ENCODE measurements at regions not wholly inside any gene's neighbourhood (a gene's known extent, or its start where the extent isn't known, plus 50 kb on each side); places are given as distances from the start of the nearest gene placed in this dataset.
"Not testable (repeated sequence)": the region's sequence is repeated elsewhere in the genome, so short reads cannot be mapped to it uniquely, and the experiment has no call there.

DNA sequence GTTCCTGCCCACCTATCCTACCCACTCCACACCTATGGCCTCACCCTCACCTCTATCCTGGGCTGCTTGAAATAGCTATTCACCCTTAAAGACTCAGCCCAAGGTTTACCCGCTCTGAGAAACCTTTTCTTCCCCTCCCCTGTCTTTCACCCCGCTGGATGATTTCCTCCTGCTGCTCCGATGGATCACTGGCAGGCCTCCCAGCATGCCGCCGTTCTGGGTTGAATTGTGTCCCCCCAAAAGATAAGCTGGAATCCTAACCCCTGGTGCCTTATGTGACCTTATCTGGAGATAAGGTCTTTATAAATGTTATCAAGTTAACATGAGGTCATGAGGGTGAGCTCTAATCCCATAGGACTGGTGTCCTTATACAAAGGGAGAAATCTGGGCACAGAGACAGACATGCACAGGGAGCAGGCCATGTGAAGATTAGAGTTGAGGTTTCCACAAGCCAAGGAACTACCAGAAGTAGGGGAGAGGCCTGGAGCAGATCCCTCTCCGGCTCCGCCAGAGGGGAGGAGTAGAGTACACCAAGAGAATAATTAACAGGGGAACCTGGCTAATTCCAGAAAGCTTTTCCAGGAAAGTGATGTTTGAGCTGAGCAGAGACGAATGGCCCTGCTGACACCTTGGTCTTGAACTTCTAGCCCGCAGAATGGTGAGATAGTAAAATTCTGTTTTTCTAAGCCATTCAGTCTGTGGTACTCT lies 110.0 kb upstream of the SERBP1 start:
- Mint-ChIP-seq H3K27ac (no peak overlapping the region), H3K27me3 (ENCODE audit: low read depth) (no peaks in the 10 kb centered on the region), H3K9me3 (no peaks in the 10 kb centered on the region), H3K4me1 (ENCODE audit: low read depth) (no peaks in the 10 kb centered on the region), H3K36me3 (ENCODE audit: low read depth) (no peaks in the 10 kb centered on the region), H3K4me3 (no peak overlapping the region)

DNA sequence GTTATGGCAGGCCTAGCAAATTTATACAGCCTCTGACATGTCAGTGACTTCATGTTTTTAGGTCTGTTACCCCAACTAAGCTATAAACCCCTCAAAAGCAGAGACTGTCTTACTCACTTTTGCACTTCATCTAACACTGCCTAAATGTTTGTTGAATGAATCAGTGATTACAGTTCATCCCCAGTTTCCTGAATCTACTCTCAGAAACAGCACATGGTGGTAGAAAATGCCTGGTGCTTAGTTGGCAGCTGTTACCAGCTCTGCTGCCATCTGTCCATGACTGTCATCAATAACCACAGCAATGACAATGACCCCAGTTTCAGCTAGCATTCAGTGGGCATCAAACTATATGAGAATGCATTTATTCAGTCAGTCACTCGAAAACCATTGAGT lies 110.5 kb upstream of the SERBP1 start:
- peaks cover 4% of the 10 kb centered on the region for H3K27me3 Mint-ChIP-seq (ENCODE audit: low read depth)
- no peaks in the 10 kb centered on the region for H3K36me3 Mint-ChIP-seq (ENCODE audit: low read depth)
- no peak overlapping the region for H3K4me3 Mint-ChIP-seq
- H3K4me1 Mint-ChIP-seq (ENCODE audit: low read depth): no peaks in the 10 kb centered on the region
- no peak overlapping the region for H3K27ac Mint-ChIP-seq
- no peaks in the 10 kb centered on the region for H3K9me3 Mint-ChIP-seq

DNA sequence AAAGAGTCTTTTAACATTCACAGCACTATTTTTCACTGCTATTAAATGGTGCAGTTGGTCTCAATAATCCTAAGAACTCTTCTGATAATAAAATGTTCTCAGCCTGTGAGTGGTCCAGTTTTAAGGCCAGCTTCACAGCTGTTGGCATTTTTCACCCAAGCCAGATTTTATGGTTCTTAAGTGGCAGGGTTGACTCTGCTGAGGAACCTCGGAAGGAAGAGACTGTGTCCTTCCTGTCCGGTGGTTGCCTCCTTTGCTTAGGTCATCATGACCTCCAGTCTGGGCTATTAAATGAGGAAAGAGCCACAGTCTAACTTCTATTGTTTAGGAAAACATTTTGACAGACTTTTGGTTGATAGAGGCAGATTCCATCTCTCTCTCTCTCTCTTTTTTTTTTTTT lies 112.5 kb upstream of the SERBP1 start:
- H3K4me3 Mint-ChIP-seq: no peak overlapping the region

DNA sequence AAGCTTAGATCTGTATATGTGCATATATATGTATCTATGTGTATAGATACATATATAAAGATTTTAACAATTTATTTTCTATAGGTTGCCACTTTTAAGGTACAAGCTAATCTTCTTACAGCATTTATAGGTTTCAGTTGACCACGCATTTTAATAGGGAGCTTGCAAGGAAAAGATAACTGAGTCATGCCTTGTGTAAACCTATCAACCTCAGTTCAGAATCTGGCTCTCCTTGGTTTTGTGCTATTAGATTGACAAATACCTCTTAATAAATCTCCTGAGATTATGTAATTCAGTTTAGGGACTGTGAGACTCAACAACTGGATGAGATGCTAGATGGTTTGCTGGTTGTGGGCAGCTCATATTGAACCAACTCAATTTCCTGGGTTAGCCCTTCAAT lies 114.7 kb upstream of the SERBP1 start:
- Mint-ChIP-seq H3K4me1 (ENCODE audit: low read depth) (no peaks in the 10 kb centered on the region), H3K9me3 (no peaks in the 10 kb centered on the region), H3K27me3 (ENCODE audit: low read depth) (peaks cover 11% of the 10 kb centered on the region), H3K27ac (no peak overlapping the region), H3K36me3 (ENCODE audit: low read depth) (no peaks in the 10 kb centered on the region), H3K4me3 (no peak overlapping the region)

More for the DNA sequence above, 112.5 kb upstream of the SERBP1 start:
- no peaks in the 10 kb centered on the region for H3K4me1 Mint-ChIP-seq (ENCODE audit: low read depth)
- H3K36me3 Mint-ChIP-seq (ENCODE audit: low read depth): no peaks in the 10 kb centered on the region
- no peaks in the 10 kb centered on the region for H3K9me3 Mint-ChIP-seq
- no peak overlapping the region for H3K27ac Mint-ChIP-seq
- H3K27me3 Mint-ChIP-seq (ENCODE audit: low read depth): peaks cover 8% of the 10 kb centered on the region

DNA sequence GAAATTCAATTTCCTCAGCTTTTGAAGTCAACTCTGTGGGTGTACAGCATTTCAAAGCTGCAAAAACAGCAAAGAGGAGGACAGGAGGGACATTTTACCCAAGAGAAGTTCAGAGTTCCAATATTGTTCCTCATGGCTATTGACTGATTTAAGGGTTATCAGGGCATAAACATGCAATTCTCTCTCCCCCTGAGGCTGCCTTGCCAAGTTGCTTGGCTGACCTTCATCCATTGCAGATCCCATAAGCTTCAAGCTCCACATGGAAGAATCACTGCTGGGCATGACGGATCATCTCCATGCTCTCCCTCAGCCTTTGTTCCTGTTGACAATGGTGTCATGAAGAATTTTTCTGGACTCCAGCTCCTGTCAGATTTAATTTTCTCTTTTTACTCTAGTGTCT lies 115.2 kb upstream of the SERBP1 start:
- no peak overlapping the region for H3K27ac Mint-ChIP-seq
- no peaks in the 10 kb centered on the region for H3K9me3 Mint-ChIP-seq
- H3K4me3 Mint-ChIP-seq: no peak overlapping the region
- peaks cover 11% of the 10 kb centered on the region for H3K27me3 Mint-ChIP-seq (ENCODE audit: low read depth)
- H3K36me3 Mint-ChIP-seq (ENCODE audit: low read depth): no peaks in the 10 kb centered on the region
- H3K4me1 Mint-ChIP-seq (ENCODE audit: low read depth): no peaks in the 10 kb centered on the region

DNA sequence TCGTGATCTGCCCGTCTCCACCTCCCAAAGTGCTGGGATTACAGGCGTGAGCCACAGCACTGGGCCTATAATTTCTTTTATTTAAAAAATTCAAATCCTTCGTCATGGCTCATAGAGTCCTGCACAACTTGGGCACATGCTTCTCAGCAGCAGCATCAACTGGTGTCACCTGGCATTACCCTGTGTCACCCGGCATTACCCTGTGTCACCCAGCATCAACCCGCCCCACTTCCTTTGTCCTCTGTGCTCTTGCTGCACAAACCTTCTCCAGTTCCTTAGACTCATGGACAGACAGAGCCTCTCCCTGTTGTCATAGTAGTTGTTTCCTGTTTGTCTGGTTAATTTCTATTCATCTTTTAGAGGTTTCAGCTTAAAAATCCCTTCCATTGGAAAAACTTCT lies 121.2 kb upstream of the SERBP1 start:
- no peak overlapping the region for H3K27ac Mint-ChIP-seq
- no peaks in the 10 kb centered on the region for H3K36me3 Mint-ChIP-seq (ENCODE audit: low read depth)
- H3K4me1 Mint-ChIP-seq (ENCODE audit: low read depth): no peaks in the 10 kb centered on the region
- H3K9me3 Mint-ChIP-seq: no peaks in the 10 kb centered on the region
- H3K4me3 Mint-ChIP-seq: no peak overlapping the region
- peaks cover 4% of the 10 kb centered on the region for H3K27me3 Mint-ChIP-seq (ENCODE audit: low read depth)

DNA sequence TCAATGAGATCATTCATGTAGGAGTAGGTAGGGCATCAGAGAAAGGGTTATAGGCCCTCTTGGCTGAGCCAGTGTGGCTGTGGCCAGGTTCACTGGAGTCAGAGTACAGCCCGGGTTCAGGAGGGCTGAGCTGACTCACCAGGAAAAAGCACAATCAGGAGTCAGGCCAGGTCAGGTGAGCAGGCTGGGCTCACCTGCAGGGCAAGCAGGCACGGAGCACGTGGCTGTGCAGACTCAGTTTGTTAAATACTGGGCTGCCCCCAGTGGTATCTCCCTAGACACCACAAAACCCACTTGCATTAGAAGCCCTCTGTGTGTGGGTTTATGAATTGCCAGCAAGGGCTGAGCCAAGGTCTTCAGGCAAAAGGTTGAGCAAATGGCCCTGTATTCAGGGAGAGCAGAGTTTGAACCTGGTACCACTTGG lies 122.1 kb upstream of the SERBP1 start:
- H3K27ac Mint-ChIP-seq: no peak overlapping the region

DNA sequence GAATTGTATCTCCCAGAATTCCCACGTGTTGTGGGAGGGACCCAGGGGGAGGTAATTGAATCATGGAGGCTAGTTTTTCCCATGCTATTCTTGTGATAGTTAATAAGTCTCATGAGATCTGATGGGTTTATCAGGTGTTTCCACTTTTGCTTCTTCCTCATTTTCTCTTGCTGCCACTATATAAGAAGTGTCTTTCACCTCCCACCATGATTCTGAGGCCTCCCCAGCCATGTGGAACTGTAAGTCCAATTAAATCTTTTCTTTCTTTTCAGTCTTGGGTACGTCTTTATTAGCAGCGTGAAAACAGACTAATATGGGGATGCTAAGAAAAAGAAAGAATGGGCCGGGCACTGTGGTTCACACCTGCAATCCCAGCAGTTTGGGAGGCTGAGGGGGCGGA lies 124.0 kb upstream of the SERBP1 start:
- H3K36me3 Mint-ChIP-seq (ENCODE audit: low read depth); H3K27me3 Mint-ChIP-seq (ENCODE audit: low read depth); H3K9me3 Mint-ChIP-seq; H3K4me3 Mint-ChIP-seq; H3K27ac Mint-ChIP-seq; H3K4me1 Mint-ChIP-seq (ENCODE audit: low read depth): not testable (repeated sequence)

More for the DNA sequence above, 122.1 kb upstream of the SERBP1 start:
- Mint-ChIP-seq H3K36me3 (ENCODE audit: low read depth) (no peaks in the 10 kb centered on the region), H3K4me3 (no peak overlapping the region), H3K4me1 (ENCODE audit: low read depth) (no peaks in the 10 kb centered on the region), H3K27me3 (ENCODE audit: low read depth) (peaks cover 6% of the 10 kb centered on the region), H3K9me3 (no peaks in the 10 kb centered on the region)

DNA sequence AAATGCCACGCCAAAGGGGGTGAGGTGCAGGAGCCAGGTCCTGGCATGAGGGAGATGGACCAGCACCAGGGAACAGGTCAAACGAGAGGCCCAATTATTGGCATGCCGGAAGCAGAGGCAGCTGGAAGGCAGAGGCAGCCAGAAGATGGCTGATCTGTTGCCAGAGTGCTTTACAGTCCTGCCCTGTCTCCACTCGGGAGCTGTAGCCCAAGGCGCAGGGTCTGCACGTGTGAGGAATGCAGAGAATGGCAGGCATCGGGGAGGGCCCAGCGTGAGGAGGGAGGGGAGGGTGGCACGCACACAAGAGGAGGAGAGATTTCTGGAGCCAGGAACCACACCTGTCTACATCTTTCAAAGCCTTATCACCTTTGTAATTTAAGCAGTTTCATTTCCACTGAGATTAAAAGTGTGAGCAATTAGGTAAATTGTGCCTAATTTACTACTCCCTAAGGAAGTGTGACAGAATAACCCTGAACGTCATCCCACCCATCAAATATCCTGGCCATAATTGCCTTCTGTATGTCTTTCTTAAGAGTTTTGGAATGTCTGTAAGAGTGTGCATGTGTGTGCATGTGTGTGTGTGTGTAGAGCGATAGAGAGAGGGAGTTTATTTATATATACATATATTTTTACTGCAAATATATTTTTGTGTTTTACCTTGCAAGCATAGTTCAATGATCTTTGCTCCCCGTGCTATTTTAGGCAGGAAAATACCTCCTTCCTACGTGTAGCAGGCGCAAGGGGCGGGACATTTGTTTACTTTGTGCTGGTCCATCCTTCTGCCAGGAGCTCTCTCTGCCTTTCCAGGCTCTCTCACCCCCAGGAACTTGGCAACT lies 125.5 kb upstream of the SERBP1 start:
- no peak overlapping the region for H3K27ac Mint-ChIP-seq
- no peaks in the 10 kb centered on the region for H3K36me3 Mint-ChIP-seq (ENCODE audit: low read depth)
- no peaks in the 10 kb centered on the region for H3K4me1 Mint-ChIP-seq (ENCODE audit: low read depth)
- H3K9me3 Mint-ChIP-seq: no peaks in the 10 kb centered on the region
- no peak overlapping the region for H3K4me3 Mint-ChIP-seq
- peaks cover 8% of the 10 kb centered on the region for H3K27me3 Mint-ChIP-seq (ENCODE audit: low read depth)

DNA sequence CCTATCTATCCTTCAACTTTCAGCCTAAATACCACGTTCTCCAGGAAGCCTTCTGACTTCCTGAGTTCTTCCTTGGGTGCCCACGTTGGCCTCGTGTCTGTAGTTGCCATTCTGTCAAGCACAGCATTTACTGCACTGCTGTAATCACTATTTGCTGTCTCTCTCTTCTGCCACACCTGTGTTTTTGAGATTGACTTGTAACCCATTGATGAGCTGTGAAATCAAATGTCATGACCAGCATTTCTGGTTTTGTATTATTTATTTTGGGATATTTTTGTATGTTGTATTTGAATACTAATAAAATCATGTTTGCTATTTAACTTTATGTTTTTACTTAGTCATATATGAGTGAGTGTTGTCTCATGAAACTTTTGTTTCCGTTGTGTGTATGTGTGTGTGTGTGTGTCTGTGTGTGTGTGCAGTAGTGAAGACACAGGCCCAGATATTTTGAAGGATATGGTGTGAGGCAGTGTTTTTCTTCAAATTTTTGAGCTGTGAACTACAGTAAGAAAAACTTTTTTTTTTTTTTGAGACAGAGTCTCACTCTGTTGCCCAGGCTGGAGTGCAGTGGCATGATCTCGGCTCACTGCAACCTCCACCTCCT lies 126.2 kb upstream of the SERBP1 start:
- H3K4me1 Mint-ChIP-seq (ENCODE audit: low read depth): no peaks in the 10 kb centered on the region
- H3K27ac Mint-ChIP-seq: no peak overlapping the region
- H3K4me3 Mint-ChIP-seq: no peak overlapping the region
- H3K9me3 Mint-ChIP-seq: no peaks in the 10 kb centered on the region
- H3K36me3 Mint-ChIP-seq (ENCODE audit: low read depth): no peaks in the 10 kb centered on the region
- peaks cover 8% of the 10 kb centered on the region for H3K27me3 Mint-ChIP-seq (ENCODE audit: low read depth)

DNA sequence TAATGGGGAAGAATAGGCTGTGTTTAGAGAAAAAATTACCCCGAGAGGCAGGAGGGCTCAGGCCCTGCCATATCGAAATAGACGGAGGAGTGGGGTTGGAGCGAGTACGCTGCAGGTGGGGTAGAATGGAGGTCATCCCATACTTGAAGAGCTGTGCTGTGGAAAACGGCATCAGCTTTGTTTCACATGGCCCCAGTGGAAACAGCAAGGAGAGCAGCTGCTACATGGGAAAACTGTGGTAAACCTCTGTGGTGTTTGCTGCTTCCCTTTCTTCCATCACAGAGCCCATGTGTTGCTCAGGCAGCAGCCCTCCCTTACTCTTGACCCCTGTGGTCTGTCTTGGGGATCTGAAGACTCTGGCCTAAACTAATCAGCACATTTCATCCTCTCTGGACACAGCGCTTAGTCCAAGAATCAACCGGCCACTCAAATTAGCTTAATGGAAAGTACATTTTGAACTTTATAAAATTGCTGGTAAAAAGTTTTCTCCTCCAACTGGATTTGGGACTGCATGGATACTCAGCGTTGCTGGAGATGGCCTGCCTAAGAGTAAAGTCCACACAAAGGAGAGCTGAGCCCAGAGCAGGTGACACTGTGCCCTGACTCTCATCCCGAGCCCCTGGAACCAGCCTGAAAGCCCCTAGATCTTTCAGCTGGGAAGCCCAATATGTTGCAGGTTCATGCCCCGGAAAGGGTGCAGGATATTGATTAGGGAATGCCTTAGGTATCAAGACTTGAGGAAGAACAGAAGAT lies 127.1 kb upstream of the GADD45A start:
- no peak overlapping the region for H3K27ac Mint-ChIP-seq
- peaks cover 8% of the 10 kb centered on the region for H3K27me3 Mint-ChIP-seq (ENCODE audit: low read depth)
- no peaks in the 10 kb centered on the region for H3K9me3 Mint-ChIP-seq
- H3K4me3 Mint-ChIP-seq: no peak overlapping the region
- no peaks in the 10 kb centered on the region for H3K36me3 Mint-ChIP-seq (ENCODE audit: low read depth)
- H3K4me1 Mint-ChIP-seq (ENCODE audit: low read depth): peaks cover 2% of the 10 kb centered on the region

DNA sequence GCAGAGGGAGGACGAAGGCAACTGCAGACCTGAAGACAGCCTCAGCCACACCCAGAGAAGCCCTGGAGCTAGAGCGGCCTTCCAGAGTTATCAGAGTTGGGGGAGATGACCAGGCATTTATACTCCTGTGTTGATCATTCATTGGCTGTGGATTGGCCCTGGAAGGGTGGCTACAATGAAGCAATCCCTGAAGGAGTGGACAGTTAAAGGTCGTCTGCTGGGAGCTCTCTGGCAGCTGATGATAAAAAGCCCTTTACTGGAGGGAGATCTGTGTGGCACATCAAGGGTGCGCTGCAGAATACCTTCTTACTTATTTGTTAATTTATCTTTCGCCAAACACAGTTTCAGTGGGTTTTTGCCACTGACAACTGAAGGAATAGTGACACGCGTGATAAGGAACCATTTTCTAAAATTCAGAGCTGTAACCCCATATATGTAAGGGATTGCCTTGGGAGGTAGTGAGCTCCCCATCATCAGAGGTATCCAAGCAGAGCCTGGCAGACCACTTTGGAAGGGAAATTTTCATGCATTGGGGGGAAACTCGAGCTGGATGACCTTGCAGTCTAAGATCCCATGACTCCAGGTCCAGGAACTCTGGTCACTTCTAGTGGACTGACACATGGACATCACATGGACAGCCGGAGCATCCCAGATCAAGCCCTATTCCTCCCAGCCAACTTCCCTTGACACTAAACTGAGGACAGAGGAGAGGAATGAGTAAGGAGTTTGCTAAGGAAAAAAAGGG lies 126.4 kb upstream of the GADD45A start:
- H3K27ac Mint-ChIP-seq: no peak overlapping the region
- peaks cover 8% of the 10 kb centered on the region for H3K27me3 Mint-ChIP-seq (ENCODE audit: low read depth)
- no peaks in the 10 kb centered on the region for H3K9me3 Mint-ChIP-seq
- H3K4me3 Mint-ChIP-seq: no peak overlapping the region
- no peaks in the 10 kb centered on the region for H3K36me3 Mint-ChIP-seq (ENCODE audit: low read depth)
- peaks cover 2% of the 10 kb centered on the region for H3K4me1 Mint-ChIP-seq (ENCODE audit: low read depth)

DNA sequence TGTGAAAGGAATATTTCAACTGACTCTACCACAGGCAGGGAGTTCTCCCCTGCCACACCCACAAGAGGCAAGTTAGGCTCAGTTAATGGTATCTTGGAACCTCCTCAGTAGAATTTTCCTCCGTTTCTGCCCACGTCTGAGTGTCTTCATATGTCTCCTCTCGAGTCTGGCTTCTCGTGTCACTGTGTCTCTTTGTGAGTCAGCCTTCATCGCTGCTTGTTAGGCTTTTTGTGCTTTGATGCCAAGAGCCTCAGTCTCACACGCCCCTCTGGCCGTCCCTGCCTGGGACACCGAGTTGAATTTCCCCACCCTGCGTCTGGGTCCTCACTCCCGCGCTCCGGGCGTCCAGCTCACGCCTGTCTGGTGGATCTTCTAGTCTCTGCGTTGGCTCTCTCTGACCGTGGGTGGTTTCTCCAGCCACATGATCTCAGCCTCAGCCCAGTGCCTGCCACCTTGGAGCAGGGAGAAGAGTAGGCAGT lies 125.7 kb upstream of the GADD45A start:
- Mint-ChIP-seq H3K27ac (no peak overlapping the region), H3K27me3 (ENCODE audit: low read depth) (peaks cover 8% of the 10 kb centered on the region), H3K4me3 (no peak overlapping the region), H3K9me3 (no peaks in the 10 kb centered on the region), H3K36me3 (ENCODE audit: low read depth) (no peaks in the 10 kb centered on the region), H3K4me1 (ENCODE audit: low read depth) (peaks cover 2% of the 10 kb centered on the region)

All from T-helper 1 cell treated with Interleukin-12 subunit alpha and Interleukin-12 subunit beta and Interleukin-4 antibody, amounts not matched to agents 30 μg/mL and 1 μg/mL, for 36 hours (primary cell).